ENCODE measurements at regions not wholly inside any gene's neighbourhood (a gene's known extent, or its start where the extent isn't known, plus 50 kb on each side); places are given as distances from the start of the nearest gene placed in this dataset.

- TF ChIP-seq POLR2AphosphoS5 (IDR thresholded peaks at IDR 0.05; ENCODE audit: low read depth) = no peak
- TF ChIP-seq, protein P1, sequence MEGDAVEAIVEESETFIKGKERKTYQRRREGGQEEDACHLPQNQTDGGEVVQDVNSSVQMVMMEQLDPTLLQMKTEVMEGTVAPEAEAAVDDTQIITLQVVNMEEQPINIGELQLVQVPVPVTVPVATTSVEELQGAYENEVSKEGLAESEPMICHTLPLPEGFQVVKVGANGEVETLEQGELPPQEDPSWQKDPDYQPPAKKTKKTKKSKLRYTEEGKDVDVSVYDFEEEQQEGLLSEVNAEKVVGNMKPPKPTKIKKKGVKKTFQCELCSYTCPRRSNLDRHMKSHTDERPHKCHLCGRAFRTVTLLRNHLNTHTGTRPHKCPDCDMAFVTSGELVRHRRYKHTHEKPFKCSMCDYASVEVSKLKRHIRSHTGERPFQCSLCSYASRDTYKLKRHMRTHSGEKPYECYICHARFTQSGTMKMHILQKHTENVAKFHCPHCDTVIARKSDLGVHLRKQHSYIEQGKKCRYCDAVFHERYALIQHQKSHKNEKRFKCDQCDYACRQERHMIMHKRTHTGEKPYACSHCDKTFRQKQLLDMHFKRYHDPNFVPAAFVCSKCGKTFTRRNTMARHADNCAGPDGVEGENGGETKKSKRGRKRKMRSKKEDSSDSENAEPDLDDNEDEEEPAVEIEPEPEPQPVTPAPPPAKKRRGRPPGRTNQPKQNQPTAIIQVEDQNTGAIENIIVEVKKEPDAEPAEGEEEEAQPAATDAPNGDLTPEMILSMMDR (IDR thresholded peaks at IDR 0.05; ENCODE audit: insufficient read depth, low read length) = no peak
Measured at GRCh38 chr2:41127351-41127750, 675.5 kb upstream of the SLC8A1 start.

All from HL-60 (cell line).